NT2/D1 (cell line): ENCODE measurements at regions not wholly inside any gene's neighbourhood (a gene's known extent, or its start where the extent isn't known, plus 50 kb on each side); places are given as distances from the start of the nearest gene placed in this dataset.

Experiments used
- SUZ12 ChIP-seq: IDR thresholded peaks from 2 replicates; pipeline ENCODE4 v1.6.1; 2011; ENCODE audit not compliant: insufficient read length, insufficient read depth; ENCODE audit errors: extremely low read depth
- YY1 ChIP-seq: IDR thresholded peaks from 2 replicates; pipeline ENCODE4 v1.6.1; 2011; ENCODE audit not compliant: insufficient read length, insufficient read depth
- ZNF274 ChIP-seq: IDR thresholded peaks from 2 replicates; pipeline ENCODE4 v1.6.1; 2011; ENCODE audit warnings: mild to moderate bottlenecking, low read depth, low read length

GRCh38 chr18:61743775-61744531, 148.9 kb downstream of the RNF152 start:
- TF ChIP-seq SUZ12 (no peak), YY1 (no peak), ZNF274 (no peak)
